ENCODE measurements at regions not wholly inside any gene's neighbourhood (a gene's known extent, or its start where the extent isn't known, plus 50 kb on each side); places are given as distances from the start of the nearest gene placed in this dataset.

GRCh38 chr20:40893610-40894236 lies 134.9 kb upstream of the TOP1 start:
- DNase-seq, result no peak
- Mint-ChIP-seq H3K27me3 (ENCODE audit: unreplicated experiment) (peaks cover 94% of the 10 kb centered on the region), H3K36me3 (ENCODE audit: insufficient read depth, unreplicated experiment) (no peaks in the 10 kb centered on the region), H3K27ac (ENCODE audit: unreplicated experiment) (no peak overlapping the region), H3K4me3 (ENCODE audit: low read depth, unreplicated experiment) (no peak overlapping the region), H3K9me3 (ENCODE audit: low read depth, unreplicated experiment) (no peaks in the 10 kb centered on the region), H3K4me1 (ENCODE audit: low read depth, unreplicated experiment) (no peaks in the 10 kb centered on the region)
- intact Hi-C loops (cut with micrococcal nuclease; ENCODE audit: unreplicated experiment), result no loop called here
- CTCF ChIA-PET, result no interaction called here
- no peak for TF ChIP-seq CTCF (IDR thresholded peaks at IDR 0.05; ENCODE audit: unreplicated experiment)
- BruUV-seq (replicated peaks), result no TSS peak

GRCh38 chr20:40894237-40894630 lies 134.4 kb upstream of the TOP1 start:
- intact Hi-C loops (cut with micrococcal nuclease; ENCODE audit: unreplicated experiment), result no loop called here
- Mint-ChIP-seq H3K4me3 (ENCODE audit: low read depth, unreplicated experiment) (no peak overlapping the region), H3K36me3 (ENCODE audit: insufficient read depth, unreplicated experiment) (no peaks in the 10 kb centered on the region), H3K9me3 (ENCODE audit: low read depth, unreplicated experiment) (no peaks in the 10 kb centered on the region), H3K27ac (ENCODE audit: unreplicated experiment) (no peak overlapping the region), H3K27me3 (ENCODE audit: unreplicated experiment) (peaks cover 94% of the 10 kb centered on the region), H3K4me1 (ENCODE audit: low read depth, unreplicated experiment) (no peaks in the 10 kb centered on the region)
- CTCF ChIA-PET, result no interaction called here
- DNase-seq, result no peak
- no peak for TF ChIP-seq CTCF (IDR thresholded peaks at IDR 0.05; ENCODE audit: unreplicated experiment)
- BruUV-seq (replicated peaks), result no TSS peak

- intact Hi-C loops (cut with micrococcal nuclease; ENCODE audit: unreplicated experiment), result no loop called here
- H3K4me1 Mint-ChIP-seq (ENCODE audit: low read depth, unreplicated experiment), result no peaks in the 10 kb centered on the region
- BruUV-seq (replicated peaks), result no TSS peak
- CTCF ChIA-PET, result no interaction called here
- H3K9me3 Mint-ChIP-seq (ENCODE audit: low read depth, unreplicated experiment), result no peaks in the 10 kb centered on the region
- TF ChIP-seq CTCF (IDR thresholded peaks at IDR 0.05; ENCODE audit: unreplicated experiment), result no peak
- DNase-seq, result no peak
- no peak overlapping the region for H3K4me3 Mint-ChIP-seq (ENCODE audit: low read depth, unreplicated experiment)
- no peak overlapping the region for H3K27ac Mint-ChIP-seq (ENCODE audit: unreplicated experiment)
- H3K27me3 Mint-ChIP-seq (ENCODE audit: unreplicated experiment), result peaks cover 94% of the 10 kb centered on the region
- H3K36me3 Mint-ChIP-seq (ENCODE audit: insufficient read depth, unreplicated experiment), result no peaks in the 10 kb centered on the region
These were observed 133.4 kb upstream of the TOP1 start for GRCh38 chr20:40895182-40895581.

GRCh38 chr20:40896814-40897700 lies 131.6 kb upstream of the TOP1 start:
- no peak for DNase-seq
- Mint-ChIP-seq H3K9me3 (ENCODE audit: low read depth, unreplicated experiment) (no peaks in the 10 kb centered on the region), H3K4me3 (ENCODE audit: low read depth, unreplicated experiment) (no peak overlapping the region), H3K27me3 (ENCODE audit: unreplicated experiment) (peaks cover 88% of the 10 kb centered on the region), H3K27ac (ENCODE audit: unreplicated experiment) (no peak overlapping the region), H3K4me1 (ENCODE audit: low read depth, unreplicated experiment) (no peaks in the 10 kb centered on the region), H3K36me3 (ENCODE audit: insufficient read depth, unreplicated experiment) (no peaks in the 10 kb centered on the region)
- CTCF ChIA-PET, result no interaction called here
- intact Hi-C loops (cut with micrococcal nuclease; ENCODE audit: unreplicated experiment), result no loop called here
- no peak for TF ChIP-seq CTCF (IDR thresholded peaks at IDR 0.05; ENCODE audit: unreplicated experiment)
- no TSS peak for BruUV-seq (replicated peaks)

All from Calu3 (cell line).